ENCODE measurements at regions not wholly inside any gene's neighbourhood (a gene's known extent, or its start where the extent isn't known, plus 50 kb on each side); places are given as distances from the start of the nearest gene placed in this dataset.

DNA sequence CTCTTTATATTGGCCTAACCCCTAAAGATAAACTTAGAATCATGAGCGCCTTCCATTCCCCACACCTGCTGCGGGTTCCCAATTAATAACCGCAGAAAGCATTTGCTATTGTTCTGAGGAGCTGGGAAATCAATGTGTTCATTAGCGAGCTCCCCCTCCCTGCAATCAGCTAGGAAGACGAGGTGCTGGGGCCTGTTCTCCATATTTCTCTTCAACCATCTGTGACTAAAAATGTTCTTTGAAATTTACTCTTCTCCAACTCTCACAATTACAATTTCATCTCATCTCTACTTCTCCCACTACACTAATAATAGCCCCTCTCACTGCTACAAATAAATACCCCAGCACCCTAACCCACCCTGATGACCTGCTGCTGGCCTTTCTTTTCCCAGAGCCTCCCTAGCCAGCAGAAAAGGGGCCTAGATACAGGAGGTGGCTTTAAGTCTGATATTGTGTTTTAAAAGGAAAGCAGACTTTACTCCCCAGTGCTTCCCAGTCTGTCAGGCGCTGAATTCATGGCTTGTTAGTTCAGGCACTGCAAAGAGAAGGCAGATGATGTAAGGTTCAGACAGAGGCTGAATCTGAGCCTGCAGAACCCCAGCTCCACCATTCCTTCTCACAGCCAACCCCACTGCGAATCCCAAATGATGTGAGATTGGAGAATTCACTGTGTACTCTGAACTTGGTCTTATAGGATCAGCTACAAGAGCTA, 477.5 kb upstream of the DAB1 start:
- no peak for DNase-seq

DNA sequence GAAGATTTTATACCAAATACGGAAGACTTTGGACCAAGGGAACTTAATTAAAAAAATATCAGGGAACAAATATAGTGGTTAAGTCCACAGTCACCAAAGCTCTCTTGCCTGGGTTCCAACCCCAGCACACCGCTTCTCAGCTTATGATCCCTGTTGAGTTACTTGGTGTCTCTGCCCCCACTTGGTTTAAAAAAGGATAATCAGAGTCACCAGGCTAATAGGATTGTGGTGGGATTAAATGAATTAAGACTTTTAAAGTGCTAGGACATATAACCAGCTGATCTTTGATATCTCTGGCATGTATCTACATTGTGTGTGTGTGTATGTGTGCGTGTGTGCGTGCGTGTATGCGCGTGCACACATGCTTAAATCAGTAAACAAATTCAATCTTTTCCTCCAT, 474.7 kb upstream of the DAB1 start:
- no peak for DNase-seq

DNA sequence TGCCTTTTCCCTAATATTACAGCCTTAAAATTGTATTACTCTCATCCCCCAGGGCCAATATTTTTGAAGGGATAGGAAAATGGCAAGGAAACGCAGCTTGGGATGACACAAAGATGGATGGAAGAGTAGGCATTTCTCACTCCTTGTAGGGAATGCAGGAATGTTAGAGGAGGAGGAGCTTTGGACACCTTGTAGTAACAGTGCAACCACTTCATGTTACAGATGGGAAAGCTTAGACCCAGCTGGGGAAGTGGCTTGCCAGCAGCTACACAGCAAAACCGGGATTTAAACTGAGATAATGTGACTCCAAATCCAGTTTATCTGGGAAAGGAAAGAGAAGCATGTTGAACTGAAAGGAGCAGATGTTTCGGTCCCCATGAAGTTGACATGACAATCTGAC, 473.7 kb upstream of the DAB1 start:
- no peak for DNase-seq

DNA sequence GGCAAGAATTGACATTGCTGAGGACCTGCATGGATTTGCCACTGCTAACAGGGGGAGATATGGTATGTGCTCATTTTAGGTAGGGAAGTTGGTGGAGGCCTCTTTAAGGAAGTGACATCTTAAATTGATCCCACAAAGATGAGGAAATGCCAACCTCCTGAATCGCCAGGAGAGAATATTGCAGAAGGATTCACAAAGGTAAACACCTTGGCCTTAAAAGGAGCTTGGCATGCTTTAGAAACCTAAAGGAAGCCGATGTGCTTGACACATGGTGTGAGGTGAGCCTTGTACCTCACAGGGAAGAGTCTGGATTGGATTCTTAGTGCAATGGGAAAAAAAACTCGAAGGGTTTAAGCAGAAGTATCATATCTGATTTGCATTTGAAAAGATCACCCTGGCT, 470.5 kb upstream of the DAB1 start:
- DNase-seq, result no peak

DNA sequence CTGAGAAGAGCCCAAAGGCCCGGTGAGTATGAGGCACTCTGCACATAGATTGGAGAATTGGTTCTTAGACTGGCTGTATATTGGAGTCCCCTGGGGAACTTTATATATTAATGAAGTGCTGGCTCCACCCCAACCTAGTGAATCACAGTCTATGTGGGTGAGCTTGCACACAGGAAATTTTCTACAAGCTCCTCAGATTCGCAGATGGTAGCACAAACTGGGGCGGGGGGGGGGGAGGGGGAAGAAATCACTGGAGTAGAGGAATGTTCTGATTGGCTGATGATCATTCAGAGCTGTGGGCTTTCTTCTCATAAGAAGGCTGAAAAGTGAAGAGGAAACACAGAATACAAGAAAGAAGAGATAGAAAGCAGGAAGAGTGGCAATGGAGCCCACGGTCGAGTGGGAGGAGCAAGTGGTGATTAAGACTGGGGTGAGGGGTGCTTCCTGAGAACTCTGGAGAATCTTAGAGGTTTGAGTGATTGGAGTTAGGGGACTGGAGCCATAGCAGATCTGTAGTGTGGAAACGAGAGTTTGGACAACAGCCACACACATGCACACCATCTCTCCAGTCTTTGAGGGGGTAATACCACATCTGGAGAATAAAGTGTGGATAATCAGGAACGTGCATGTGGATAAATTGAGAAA, 465.9 kb upstream of the DAB1 start:
- DNase-seq, result no peak

DNA sequence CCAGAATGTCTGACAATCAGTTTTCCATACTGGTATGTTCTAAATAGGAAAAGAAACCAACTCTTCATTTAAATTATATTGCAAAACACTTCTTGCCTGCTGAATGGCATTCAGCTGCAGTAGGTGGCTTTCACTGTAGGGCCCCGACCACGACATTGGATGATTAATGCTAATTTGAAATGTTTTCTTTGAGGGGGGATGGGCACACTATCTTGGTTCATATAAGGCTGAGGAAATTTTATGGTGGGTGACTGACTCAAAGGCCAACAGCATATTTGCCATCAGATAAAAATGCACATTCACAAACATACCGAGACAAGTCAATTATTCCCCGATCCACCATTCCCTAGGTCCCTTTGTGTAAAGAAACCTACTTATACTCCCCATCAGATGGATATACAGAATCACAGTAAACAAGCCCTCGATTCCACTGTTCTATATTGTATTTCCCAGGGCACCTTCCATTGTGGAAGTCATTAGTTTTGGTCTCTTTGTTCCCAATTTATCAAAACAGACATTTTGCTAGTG, 464.2 kb upstream of the DAB1 start:
- DNase-seq, result no peak

DNA sequence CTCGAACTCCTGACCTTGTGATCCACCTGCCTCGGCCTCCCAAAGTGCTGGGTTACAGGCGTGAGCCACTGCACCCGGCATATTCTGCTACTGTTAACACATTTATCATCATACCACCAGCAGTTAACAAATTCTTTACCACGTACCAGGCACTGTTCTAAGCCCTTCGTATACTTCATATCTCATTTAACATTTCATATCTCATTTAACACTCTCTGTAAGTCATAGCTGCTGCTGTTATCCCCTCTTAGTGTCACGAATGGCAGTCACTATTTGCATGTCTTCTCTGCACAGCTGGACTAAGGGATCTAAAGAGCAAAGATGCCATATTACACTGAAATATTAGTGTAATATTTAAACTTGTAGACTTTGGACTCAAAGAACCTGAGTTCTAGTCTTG, 462.5 kb upstream of the DAB1 start:
- no peak for DNase-seq

DNA sequence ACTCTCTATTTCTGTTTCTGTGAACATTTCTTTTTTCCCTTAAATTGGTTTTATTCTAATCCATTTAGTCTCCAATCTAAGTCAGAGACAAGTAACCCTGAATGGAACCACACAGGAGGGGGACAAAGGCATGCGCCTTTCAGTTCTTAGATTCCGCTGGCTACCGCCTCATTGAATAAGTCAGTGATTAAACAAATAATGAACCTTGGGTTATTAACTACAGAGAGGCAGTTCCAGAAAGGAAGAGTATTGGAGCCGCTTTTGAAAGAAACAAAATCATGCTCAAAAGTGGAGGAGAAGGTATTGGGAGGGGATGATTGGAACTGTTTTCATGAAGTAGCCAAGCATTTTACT, 459.8 kb upstream of the DAB1 start:
- no peak for DNase-seq

DNA sequence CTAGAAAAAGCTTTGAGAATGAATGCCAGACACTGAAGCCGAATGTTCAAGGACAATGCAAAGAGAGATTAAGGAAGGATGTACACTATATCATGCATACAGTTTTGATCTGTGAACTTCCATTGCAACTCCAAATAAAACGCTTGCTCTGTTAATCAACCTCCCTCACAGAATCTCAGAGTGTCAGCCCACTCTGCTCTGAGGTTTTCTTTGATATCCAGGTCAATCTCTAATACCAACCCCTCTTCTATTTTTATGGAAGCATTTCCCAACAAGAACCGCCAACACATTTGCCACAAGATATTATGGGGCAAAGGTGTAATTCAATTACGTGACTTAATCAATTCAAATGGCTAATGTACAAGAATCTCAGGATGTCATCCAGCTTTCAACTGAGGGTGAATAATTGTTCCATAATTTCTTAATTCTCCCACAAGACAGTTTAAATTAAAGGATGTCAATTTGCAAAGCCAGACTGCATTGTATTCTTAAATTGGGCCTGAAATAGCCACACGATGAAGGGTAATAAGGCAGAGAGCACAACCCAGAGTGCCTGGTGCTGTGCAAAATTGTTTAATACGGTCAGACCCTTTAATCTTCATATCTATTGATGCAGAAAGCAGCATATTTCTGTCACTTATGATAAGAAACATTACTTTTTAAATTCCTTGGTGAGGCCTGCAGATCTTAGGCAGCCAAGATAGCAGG, 459.2 kb upstream of the DAB1 start:
- DNase-seq, result no peak

DNA sequence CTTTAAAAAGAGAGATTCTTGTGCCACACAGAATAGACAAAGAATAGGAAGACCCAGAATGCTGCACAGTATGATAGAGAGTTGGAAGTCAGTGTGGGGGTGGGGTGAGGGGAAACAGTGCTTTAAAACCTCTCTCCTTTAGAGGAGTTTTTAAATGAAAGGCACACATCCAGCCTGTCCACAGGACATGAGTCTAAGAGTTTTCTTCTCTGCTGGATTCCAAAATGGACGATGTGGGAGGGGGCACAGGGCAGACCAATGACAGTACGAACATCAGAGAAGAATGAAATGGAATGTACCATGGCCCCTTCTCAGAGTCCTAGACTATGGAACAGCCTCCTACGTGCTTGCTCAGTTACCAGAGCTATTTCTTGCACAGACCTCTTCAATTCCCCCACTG, 458.2 kb upstream of the DAB1 start:
- no peak for DNase-seq

DNA sequence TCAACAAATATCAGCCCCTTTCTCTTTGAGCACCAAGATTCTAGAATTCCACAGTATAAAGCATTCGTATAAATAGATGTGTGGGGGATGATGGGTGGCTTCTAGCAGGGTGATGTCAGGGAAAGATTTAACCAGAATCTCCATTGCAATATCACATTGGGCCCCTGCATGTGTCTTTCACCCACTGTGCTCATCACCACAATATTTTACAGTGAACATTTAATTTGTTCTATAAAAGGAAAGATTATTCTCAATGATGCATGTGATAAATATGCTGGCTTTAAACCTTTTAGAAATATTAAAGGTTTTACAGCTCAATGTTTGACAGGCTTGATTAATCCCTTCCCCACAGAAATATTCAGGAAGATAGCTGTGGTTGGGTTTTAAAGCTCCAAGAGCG, 457.8 kb upstream of the DAB1 start:
- DNase-seq, result no peak

DNA sequence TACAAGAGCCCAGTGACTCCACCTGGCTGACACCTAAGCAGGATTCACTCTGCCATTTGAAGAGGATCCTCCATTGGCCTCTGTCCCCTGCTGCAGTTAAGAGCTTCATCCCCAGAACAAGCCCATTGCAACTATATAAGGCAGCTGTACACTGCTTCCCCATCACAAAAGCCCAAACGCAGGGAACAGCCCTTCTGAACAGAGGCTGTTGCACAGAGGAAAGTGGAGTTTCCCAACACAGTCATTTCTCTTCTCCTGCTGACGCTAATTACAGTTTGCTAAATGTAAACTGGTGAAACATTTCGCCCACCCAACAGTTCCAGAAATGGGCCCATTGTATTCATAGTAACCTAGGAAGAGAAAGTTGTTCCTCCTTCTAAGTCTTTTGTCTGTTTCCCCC, 455.8 kb upstream of the DAB1 start:
- no peak for DNase-seq

DNA sequence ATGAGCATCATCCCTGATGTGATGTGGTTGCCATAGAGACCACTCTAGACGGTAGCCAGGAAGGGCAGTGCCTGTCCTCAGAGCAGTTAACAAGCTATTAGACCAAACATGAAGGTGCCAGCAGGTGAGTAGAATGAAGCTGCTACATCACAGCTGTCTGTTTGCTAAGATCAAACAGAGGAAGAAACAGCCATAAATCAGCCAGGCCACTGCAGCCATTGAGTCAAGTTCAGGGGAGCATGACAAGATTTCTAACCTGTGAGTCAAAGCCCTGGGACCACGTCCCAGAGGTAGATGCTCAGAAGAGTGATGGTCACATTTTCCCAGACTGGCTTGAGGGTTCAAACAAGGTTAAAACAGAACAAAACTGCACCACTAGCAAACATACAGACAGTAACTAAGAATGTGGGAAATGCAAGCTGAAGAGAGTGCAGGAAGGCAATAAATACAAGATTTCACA, 450.6 kb upstream of the DAB1 start:
- no peak for DNase-seq

DNA sequence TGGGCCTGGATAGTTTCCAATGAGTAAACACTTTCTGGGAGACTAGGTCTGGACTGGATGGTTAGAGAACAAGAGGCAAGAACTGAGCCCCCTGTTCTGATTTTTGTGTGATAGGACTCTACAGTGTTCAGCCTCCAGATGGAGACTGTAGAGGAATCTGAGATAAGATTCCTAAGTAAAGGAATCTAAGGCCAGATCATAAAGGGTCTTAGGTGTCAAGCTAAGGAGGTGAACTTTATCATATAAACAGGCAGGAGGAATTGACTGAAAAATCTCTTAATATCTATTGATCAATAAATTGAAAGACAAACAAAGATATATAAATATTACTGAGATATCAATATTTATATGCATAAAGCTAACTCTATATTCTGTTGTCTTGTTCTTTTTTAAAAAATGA, 449.1 kb upstream of the DAB1 start:
- DNase-seq, result no peak

DNA sequence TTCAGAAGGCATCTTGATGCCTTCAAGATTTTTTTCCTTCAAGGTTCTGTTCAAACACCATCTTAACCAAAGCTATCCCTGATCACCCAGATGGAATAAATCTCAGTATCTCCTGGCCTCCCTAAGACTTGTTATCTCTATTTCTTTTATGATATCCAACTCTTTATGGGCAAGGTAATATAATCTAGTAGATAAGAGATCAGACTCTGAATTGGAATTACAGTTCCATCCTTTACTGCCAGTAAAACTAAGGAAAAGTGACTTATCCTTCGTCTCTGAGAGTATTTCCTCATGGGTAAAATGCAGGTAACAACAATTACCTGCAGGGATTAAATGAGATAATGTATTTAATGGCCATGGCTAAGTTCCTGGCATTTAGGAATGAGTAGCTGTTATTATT, 445.0 kb upstream of the DAB1 start:
- no peak for DNase-seq

DNA sequence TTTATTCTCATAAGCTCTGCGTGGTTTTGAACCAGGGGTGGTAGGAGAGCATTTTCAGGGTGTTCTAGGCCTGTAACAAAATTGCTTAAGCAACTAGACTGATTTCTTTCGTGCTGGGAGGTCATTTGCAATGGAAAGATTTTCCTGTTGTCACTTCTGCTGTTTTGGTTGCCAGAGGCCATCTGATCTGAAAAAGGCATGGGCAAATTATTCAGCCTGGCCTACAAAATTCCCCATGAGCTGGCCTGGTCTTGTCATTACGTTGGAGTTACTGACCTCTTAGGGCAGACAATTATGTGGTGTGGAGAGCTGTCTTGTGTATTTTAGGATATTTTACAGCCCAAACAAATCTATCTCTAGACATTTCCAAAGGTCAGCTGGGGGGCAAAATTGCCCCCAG, 444.4 kb upstream of the DAB1 start:
- DNase-seq, result no peak

DNA sequence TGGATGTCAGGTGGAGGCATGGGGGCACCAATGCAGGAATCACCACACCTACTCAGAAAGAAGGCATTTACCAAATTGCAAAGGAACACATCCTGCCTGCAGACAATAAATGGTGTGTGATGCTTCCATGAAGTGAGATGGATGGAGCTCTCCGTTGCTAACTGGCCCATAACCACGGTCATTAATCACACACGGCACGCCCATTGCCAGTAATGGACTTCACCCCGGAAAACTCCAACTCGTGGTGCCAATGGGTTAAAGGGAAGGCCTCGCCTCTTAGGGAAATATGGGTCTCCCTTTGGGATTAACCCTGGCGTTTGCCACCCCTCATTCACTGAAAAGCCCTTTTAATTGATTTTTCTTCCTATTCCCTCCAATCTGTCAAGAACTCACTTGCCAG, 443.1 kb upstream of the DAB1 start:
- no peak for DNase-seq

DNA sequence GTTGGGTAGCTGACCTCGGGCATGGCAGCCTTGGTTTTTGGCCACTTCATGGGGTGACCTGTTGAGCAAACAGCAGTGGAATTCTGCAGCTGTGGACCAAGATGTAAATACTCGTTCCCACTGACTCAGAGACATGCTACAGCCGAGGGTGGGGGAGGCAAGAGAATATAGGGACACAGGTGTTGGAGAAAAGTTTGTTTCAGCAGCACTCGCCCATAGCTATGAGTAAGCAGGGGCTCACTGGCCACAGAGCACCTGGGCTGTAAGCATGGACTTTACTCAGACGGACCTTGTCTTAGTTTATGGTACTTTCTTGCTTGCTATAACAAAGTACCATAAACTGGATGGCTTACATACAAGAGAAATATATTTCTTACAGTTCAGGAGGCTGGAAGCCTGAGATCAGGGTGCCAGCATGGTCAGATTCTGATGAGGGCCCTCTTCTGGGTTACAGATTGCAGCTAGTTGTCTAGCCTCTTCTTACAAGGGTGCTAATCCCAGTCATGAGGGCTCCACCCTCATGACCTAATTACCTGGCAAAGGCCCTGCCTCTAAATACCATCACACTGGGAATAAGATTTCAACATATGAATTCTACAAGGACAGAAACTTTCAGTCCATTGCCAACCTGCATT, 437.2 kb upstream of the DAB1 start:
- DNase-seq, result no peak

DNA sequence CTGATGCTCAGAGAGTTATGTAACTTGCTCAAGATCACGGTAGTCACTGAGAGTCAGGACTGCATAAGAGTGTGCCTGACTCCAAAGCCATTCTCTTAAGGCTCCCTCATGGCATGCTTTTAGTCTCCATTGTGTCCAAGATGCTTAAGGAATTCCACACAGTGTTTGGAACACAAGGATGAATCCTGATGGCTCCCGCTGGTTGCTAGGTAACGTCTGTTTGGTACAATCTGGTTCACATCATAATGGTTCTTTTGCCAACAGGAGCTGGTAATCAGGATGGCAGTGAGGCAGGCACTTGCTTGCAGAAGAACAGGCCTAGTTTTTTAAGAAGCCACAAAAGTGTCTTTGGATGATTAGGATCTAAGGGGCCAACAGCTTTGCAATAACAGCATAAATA, 436.5 kb upstream of the DAB1 start:
- no peak for DNase-seq

DNA sequence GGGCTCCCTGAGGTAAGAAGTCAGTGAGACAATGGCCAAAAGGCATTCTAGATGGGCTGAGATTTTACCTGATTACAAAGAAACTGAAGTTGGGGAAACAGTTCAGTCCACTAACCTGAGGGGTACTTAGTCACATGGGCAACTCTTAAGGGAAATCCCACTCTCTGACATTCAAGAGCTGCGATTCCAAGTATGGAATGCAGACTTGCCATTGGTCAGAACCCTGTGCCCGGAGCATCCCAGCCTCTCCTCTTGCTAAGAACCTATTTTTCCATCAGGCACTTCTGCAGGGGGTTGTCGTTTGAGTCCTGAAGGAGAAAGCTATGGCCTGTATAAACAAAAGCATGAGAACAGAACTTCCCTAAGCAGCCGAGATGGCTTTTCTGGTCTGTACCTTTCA, 434.9 kb upstream of the DAB1 start:
- DNase-seq, result no peak

DNA sequence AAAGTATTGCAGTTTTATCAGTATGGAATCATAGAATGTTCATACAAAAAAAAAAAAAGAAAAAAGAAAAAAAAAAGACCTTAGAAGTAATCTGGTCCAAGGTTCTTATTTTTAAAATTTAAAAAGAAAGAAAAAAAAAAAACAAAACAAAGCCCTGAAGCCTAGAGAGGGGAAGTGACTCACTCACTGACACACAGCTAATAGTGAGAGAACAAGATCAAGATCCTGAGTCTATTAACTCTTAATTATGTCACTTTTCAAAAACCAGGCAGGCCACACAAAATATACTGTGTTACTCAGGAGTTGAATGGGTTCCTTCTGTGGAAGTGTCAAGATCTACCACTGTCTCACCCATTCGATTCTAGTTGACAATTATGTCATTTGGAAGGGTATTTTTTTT, 433.9 kb upstream of the DAB1 start:
- no peak for DNase-seq

DNA sequence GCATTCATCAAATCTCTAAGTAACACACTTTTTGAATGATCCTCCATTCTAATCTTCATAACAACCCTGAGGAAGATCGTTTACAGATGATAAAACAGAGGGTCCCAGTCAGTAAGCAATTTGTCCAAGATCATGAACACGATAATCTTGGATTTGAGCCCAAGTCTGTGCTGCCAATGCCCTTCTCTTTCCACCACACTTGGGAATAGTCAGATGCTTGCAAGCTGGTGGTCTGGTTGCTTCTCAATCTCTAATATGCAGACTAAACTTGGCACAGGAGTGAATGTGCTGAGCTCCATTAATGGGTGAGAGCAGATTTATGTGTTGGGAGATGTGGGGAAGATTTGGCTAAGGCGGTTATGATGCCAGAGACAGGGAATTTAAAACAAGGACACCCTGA, 430.6 kb upstream of the DAB1 start:
- DNase-seq, result no peak

DNA sequence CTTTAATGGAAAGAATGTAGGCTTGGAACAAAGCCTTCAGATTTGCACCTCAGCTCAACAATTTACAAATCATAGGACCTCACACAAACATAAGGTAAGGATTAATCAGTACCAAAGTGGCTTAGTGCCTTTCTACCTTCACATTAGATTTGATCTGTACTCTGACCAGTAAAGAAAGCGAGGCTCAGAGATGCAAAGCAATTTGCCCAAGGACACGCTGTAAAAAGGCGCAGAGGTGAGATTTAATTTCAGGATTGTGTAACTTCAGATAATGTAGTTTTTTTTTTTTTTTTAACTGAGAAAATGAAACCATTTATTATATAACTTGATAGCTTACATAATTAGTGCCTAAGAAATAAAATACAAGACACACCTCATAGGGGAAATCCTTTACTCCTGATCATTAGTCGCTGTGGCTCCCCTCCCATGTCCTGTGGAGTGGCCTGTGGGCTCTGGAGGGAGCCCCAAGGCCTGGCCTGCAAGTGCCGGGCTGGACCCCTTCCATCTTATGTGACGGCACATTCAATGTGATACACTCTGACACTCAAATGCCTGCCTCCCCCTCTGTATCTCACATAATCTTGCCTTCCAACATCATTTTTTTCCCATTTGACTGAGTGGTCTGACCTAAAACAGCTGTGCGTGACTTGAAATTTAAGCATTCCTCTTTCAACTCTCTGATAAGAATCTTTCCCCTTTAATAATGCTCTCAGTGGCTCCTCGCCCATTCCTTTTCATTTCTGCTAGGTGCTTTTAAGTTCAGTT, 426.5 kb upstream of the DAB1 start:
- no peak for DNase-seq
